HG03097 (cell line): ENCODE measurements at regions not wholly inside any gene's neighbourhood (a gene's known extent, or its start where the extent isn't known, plus 50 kb on each side); places are given as distances from the start of the nearest gene placed in this dataset.

ENCODE experiments used
- ATAC-seq: cut with Tn5 transposase; IDR thresholded peaks from one replicate; pipeline ENCODE4 v1.9.1; 2021; ENCODE audit not compliant: unreplicated experiment, low FRiP score

DNA sequence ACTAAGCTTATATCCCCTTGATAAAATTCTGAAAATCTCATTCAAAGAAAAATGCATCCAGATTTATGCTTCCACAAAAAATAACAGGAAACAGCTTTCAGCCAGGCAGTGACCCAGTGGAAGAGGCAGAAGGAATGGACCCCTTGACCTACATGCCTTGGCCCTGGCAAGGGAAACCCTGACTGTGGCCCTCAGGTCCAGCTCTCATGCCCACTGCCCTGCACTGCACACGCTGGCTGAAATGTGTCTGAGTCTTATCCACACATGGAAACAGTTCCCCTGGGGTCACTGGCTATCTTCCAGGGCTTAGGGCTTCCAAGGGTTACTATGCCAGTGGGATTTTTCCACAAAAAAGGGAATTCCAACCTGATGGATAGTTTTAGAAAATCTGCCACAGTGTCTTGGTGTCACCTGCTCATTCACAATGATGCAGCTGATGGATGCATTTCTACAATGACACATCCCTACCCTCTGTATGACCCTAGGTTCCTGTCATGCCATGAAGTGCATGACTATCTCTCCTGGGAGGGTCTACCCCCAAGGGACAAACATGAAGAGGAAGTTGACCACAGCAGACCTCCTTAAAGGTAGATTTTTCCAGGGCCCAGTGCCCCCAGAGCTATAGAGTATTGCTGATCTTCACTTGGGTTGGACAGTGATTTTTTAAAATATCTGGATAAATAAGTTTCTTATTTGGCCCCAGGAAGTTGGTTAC lies 121.9 kb upstream of the CD93 start:
- ATAC-seq: no peak

DNA sequence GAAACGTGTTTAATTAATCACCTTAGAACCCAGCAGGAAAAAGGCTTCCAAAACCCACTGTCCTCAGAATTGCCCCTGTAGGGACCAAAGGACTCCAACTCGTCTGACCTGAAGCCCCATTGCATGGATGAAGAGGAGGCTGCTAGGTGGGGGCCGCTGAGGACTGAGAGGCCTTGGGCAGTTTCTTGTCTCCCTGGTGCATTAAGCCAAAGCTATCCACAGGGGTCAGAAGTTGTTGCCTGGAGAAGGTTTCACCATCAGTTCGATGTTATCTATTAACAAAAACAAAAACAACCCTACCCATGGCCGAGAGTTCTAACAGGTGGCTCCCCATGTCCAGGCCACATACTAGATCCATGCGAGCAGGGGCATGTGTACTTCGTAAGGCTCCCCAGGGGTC lies 120.9 kb upstream of the CD93 start:
- ATAC-seq: no peak

DNA sequence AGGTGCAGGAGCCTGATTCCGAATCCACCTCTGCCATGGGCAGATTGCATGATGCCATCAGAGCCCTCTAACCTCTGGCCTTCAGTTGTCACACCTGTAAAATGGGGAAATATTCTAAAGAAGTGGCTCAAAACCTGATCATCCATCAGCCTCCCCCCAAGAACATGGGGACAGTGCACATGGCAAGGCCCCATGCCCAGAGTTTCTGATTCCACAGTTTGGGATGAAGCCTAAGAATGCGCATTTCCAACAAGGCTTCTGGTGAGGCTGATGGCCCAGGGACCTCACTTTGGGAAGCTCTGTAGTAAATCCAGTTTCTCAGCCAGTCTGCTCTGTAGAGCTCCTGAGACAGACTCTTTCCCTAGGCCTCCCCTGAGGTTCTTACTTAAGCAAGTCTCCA lies 119.9 kb upstream of the CD93 start:
- no peak for ATAC-seq

- ATAC-seq: no peak
Measured at GRCh38 chr20:23205611-23206041, 119.5 kb upstream of the CD93 start.

DNA sequence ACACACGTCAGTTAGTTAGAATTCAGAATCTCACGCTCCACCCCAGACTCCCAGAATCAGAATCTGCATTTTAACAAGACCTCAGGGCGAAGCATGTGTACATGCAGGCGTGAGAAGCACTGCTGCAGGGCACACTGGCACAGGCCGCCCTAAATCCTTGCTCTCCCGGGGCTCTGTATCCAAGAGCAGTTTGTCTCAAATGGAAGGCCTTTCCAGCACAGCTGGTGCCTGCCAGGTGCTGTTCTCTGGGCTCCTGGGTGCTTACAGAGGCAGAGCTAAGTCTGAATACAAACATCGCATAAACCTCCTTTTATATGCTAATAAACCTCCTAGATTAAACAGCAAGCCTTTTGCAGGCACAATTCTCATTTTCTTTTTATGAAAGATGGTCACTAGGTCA lies 119.1 kb upstream of the CD93 start:
- ATAC-seq: no peak

GRCh38 chr20:23203951-23204730 lies 118.0 kb upstream of the CD93 start:
- ATAC-seq: no peak

DNA sequence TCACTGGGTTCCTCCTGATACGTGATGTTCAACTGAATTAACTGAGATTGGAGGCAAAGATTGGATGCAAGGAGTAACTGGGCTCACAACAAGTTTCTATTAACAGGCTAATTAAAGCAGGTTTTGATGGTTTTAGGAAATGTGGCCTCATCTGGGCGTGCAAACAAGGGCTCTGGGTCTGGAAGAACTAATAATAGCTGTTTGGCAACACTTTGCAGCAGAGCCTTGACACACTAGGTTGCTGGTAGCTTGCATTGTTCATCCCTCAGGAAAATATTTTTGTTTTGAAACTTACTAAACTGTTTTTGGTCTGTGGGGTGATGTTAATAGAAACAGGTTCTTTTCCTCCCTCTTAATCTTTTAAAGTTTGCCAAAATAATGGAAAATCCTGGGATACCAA lies 117.2 kb upstream of the CD93 start:
- no peak for ATAC-seq

- no peak for ATAC-seq
Measured at GRCh38 chr20:23201658-23202057, 115.5 kb upstream of the CD93 start.

- ATAC-seq: no peak
Measured at GRCh38 chr20:23200914-23201313, 114.8 kb upstream of the CD93 start.

DNA sequence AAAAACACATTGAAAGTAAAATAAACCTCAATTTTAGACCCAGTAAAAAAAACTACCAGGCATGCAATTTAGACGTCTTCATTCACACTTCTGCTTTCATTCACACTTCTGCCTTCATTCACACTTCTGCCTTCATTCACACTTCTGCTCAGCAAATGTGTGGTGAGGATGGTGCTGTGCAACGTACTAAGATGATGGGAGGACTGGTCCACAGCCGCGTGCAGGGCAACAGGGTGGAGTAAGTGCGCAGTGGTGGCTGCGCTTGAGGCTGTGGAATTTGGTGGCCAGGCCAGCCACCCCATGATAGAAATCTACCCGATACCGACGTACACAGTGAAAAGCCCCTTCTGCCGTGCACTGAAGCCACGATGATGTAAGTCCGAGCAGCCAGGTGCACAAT lies 114.3 kb upstream of the CD93 start:
- no peak for ATAC-seq

GRCh38 chr20:23199356-23199755 lies 113.2 kb upstream of the CD93 start:
- ATAC-seq: no peak

DNA sequence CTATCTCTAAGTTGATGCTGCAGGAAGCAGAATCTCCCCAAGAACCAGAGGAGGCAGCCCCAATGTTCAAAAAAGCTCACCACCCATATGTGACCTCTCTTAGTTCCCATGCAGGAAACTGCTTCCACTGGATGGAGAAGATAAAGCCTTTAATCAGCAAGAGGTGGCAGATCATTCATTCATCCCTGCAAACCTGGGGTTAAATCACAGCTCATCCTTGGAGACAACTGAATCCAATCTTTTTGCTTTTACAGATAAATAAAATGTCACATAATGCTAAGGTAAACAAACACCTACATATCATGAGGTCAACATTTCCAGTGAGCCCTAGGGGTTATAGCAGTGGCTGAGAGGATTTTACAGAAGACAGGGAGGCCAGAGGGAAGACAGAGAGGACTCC lies 112.7 kb upstream of the CD93 start:
- no peak for ATAC-seq

DNA sequence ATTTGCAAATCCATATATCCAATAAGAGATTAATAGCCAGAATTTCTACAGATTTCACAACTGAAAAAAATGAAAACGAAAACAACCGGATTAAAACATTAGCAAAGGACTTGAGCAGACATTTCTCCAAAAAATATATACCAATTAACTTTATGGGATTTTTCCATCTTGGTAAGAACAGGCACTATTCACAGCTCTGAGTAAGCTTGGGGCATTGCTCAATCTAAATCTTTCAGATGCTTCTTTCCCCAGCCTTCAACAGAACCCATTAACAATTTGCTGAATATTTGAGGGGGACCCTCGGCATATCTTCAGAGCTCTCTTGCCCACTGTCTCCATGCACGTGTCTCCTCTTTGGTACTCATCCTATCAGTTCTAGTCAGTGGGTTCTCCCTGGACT lies 111.7 kb upstream of the CD93 start:
- no peak for ATAC-seq

- ATAC-seq: no peak
Measured at GRCh38 chr20:23195636-23196035, 109.5 kb upstream of the CD93 start.

DNA sequence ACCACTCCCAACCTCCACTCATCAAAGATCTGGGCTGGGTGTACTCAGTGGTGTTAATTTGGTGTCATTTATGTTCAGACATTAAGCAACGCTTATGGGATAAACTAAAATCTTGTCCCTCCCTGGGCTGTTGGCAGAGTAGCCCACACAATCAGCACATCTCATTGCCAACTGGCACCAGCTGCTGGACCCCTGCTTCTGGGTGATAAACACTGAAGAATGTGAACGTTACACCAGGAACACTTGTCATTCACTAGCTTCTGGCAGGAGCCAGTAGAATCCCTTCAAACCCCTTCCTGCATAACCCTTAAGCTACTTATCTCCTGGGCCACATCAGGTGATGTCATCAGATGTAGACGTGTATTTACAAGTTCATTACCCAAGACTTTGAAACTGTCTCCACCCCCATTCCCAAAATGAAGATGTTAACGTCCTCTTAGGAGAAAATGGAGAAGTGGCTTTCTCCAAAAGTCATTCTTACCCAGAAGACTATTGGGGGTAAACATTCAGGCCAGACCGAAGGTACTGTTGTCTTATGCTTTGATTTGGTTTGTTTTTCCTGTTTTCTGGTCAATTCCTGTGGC lies 107.8 kb upstream of the CD93 start:
- ATAC-seq: no peak

- no peak for ATAC-seq
Measured at GRCh38 chr20:23192469-23192868, 106.3 kb upstream of the CD93 start.

DNA sequence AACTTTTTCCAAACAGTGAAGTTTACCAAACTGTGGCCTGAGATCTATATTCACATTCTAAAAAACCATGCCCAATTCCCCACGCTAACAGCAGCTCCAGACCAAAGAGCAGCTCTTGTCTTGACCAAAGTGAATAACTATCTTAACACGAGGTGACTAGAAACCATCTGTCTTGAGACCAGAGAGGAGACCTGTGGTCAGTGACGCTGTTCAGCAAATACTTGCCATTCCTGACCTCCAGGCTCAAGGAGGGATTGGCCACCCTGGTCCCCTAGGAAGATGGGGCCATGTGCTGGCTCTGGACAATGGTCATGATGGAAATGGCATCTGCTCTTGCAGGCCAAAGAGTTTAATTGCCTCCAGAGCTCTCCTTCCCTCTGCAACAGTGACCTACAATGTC lies 104.4 kb upstream of the CD93 start:
- no peak for ATAC-seq

GRCh38 chr20:23189854-23190253 lies 103.7 kb upstream of the CD93 start:
- ATAC-seq: no peak

GRCh38 chr20:23189341-23189740 lies 103.2 kb upstream of the CD93 start:
- no peak for ATAC-seq

DNA sequence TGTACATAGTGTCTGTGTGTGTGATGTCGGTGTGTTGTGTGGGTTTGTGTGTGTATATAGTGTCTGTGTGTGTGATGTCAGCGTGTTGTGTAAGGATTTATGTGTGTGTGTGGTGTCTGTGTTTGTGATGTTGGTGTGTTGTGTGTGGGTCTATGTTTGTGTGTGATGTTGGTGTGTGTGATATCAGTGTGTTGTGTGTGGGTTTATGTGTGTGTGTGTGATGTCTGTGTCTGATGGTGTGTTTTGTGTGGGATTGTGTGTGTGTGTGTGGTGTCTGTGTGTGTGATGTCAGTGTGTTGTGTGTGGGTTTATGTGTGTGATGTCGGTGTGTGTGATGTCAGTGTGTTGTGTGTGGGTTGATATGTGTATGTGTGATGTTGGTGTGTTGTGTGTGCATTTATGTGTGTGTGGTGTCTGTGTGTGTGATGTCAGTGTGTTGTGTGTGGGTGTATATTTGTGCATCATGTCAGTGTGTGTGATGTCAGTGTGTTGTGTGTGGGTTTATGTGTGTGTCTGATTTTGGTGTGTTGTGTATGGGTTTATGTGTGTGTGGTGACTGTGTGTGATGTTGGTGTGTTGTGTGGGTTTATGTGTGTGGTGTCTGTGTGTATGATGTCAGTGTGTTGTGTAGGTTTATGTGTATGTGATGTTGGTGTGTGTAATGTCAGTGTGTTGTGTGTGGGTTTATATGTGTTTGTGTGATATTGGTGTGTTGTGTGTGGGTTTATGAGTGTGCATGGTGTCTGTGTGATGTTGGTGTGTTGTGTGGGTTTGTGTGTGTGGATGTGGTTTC lies 102.4 kb upstream of the CD93 start:
- ATAC-seq: no peak

- no peak for ATAC-seq
Measured at GRCh38 chr20:23187751-23188150, 101.6 kb upstream of the CD93 start.
